Tibial nerve (tissue), 4 donors: ENCODE measurements at regions not wholly inside any gene's neighbourhood (a gene's known extent, or its start where the extent isn't known, plus 50 kb on each side); places are given as distances from the start of the nearest gene placed in this dataset.

Experiments
- DNase-seq, 2 donors: peaks; one replicate each; pipeline ENCODE4 v3.0.0-alpha.2; 2019; ENCODE audit warnings: low spot score in 2 of 2
- H3K27ac ChIP-seq, 4 donors: fragments of 200-600 bp; sonication (generic) in 3 of 4; one replicate each; pipeline ENCODE4 v1.5.1; 2017 to 2019; ENCODE audit warnings: mild to moderate bottlenecking in 1 of 4
- H3K27me3 ChIP-seq, 2 donors: fragments of 200-600 bp; sonication (generic) in 1 of 2; one replicate each; pipeline versions ENCODE4 v1.5.1 to v1.6.0; 2017 to 2019
- H3K36me3 ChIP-seq, 3 donors: fragments of 200-600 bp; sonication (generic); one replicate each; pipeline ENCODE4 v1.5.1; 2018 to 2019
- H3K4me1 ChIP-seq, 4 donors: fragments of 200-600 bp; sonication (generic) in 3 of 4; one replicate each; pipeline ENCODE4 v1.5.1; 2017 to 2019
- H3K4me3 ChIP-seq, 4 donors: fragments of 200-600 bp; sonication (generic) in 3 of 4; one replicate each; pipeline ENCODE4 v1.5.1; 2017 to 2019; ENCODE audit warnings: mild to moderate bottlenecking in 1 of 4, moderate library complexity in 1 of 4
- H3K9me3 ChIP-seq, 4 donors: fragments of 200-600 bp; sonication (generic) in 3 of 4; one replicate each; pipeline ENCODE4 v1.5.1; 2017 to 2019
- CTCF ChIP-seq, 5 experiments: fragments of 200-600 bp in 3 of 5; fragments of 450-650 bp in 2 of 5; sonication (generic) in 3 of 5; IDR thresholded peaks; one replicate each; pipeline ENCODE4 v1.5.1; 2016 to 2019; ENCODE audit warnings: antibody characterized with exemption in 5 of 5, mild to moderate bottlenecking in 3 of 5, moderate library complexity in 2 of 5
- EP300 ChIP-seq, 2 donors: sonication (generic); formaldehyde crosslinking; IDR thresholded peaks; one replicate each; pipeline ENCODE4 v1.6.1; 2017; ENCODE audit warnings: antibody characterized with exemption in 2 of 2, mild to moderate bottlenecking in 1 of 2
- POLR2A ChIP-seq, 2 donors: fragments of 450-650 bp; IDR thresholded peaks; one replicate each; pipeline ENCODE4 v1.6.1; 2017; ENCODE audit warnings: antibody characterized with exemption in 2 of 2, mild to moderate bottlenecking in 2 of 2, moderate library complexity in 2 of 2
- WGBS, 2 donors: methylation state at CpG; one replicate each; pipeline ENCODE4 v1.1.5; 2018; 5-methylcytosine and 5-hydroxymethylcytosine counted together

DNA sequence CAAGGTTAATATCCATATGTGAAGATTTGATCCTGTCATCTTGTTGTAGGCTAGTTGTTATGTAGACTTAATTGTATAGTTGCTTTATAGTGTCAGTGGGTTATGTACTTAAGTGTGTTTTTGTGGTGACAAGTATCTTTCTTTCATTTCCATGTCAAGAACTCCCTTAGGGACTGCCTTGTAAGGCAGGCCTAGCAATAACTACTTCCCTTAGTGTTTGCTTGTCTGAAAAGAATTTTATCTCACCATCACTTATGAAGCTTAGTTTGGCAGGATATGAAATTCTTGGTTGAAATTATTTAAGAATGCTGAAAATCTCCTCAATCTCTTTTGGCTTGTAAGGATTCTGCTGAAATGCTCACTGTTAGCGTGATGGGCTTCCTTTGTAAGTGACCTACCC is 467.6 kb downstream of the CDH2 start:
- Histone ChIP-seq H3K9me3 (peaks cover 0 to 11% (median 4%) of the 10 kb centered on the region in 4 donors), H3K27ac (no peak overlapping the region), H3K4me1 (peaks cover 0 to 5% (median 0%) of the 10 kb centered on the region in 4 donors), H3K27me3 (no peaks in the 10 kb centered on the region), H3K36me3 (no peaks in the 10 kb centered on the region), H3K4me3 (no peak overlapping the region)
- TF ChIP-seq EP300 (IDR thresholded peaks at IDR 0.05) = no peak
- no peak for TF ChIP-seq POLR2A (IDR thresholded peaks at IDR 0.05)
- TF ChIP-seq CTCF (IDR thresholded peaks at IDR 0.05) = no peak
- 87 to 89% methylated on average over 1 of the region's 1 CpG for WGBS, 2 donors
- DNase-seq = no peak

- Histone ChIP-seq H3K9me3 (peaks cover 0 to 11% (median 4%) of the 10 kb centered on the region in 4 donors), H3K4me3 (no peak overlapping the region), H3K36me3 (no peaks in the 10 kb centered on the region), H3K4me1 (no peaks in the 10 kb centered on the region), H3K27ac (no peak overlapping the region), H3K27me3 (no peaks in the 10 kb centered on the region)
- no peak for DNase-seq
- 95 to 96% methylated on average over 1 of the region's 1 CpG for WGBS, 2 donors
- TF ChIP-seq EP300 (IDR thresholded peaks at IDR 0.05) = no peak
Measured at GRCh38 chr18:27707201-27707600, 469.7 kb downstream of the CDH2 start.

- WGBS, 2 donors = 29 to 37% methylated on average over 3 of the region's 3 CpGs
- Histone ChIP-seq H3K27ac (no peak overlapping the region), H3K9me3 (peaks cover 0 to 8% (median 4%) of the 10 kb centered on the region in 4 donors), H3K4me3 (no peak overlapping the region), H3K27me3 (no peaks in the 10 kb centered on the region), H3K4me1 (no peaks in the 10 kb centered on the region), H3K36me3 (no peaks in the 10 kb centered on the region)
- no peak for DNase-seq
- no peak for TF ChIP-seq CTCF (IDR thresholded peaks at IDR 0.05)
- no peak for TF ChIP-seq EP300 (IDR thresholded peaks at IDR 0.05)
- TF ChIP-seq POLR2A (IDR thresholded peaks at IDR 0.05) = no peak
Measured at GRCh38 chr18:27704736-27705361, 472.1 kb downstream of the CDH2 start.

- TF ChIP-seq CTCF (IDR thresholded peaks at IDR 0.05) (no peak), EP300 (IDR thresholded peaks at IDR 0.05) (no peak), POLR2A (IDR thresholded peaks at IDR 0.05) (no peak)
- WGBS, 2 donors = 71 to 73% methylated on average over 3 of the region's 3 CpGs
Measured at GRCh38 chr18:27699137-27699536, 477.8 kb downstream of the CDH2 start.

DNA sequence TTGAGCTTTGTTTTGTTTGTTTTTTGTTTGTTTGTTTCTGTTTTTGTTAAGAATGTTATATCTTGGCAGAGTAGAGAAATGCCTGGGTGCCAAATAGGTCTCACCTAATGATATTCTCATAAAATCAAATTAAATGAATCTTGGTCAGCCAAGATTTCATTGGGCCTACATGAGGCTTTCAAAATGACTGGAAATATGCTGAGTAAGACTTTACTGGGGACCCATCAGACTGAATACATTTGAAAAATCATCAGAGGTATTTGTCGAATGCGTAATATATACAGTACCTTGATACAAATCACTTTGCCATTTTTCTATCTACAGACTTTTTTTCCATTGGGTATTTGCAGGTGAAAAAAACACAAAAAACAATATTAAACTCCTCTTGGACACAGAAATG is 480.8 kb downstream of the CDH2 start:
- 95% methylated on average over 2 of the region's 2 CpGs for WGBS, 2 donors
- Histone ChIP-seq H3K4me1 (no peaks in the 10 kb centered on the region), H3K27me3 (no peaks in the 10 kb centered on the region), H3K9me3 (no peaks in the 10 kb centered on the region), H3K36me3 (no peaks in the 10 kb centered on the region), H3K4me3 (no peak overlapping the region), H3K27ac (no peak overlapping the region)
- DNase-seq = no peak
- TF ChIP-seq POLR2A (IDR thresholded peaks at IDR 0.05) = no peak
- no peak for TF ChIP-seq EP300 (IDR thresholded peaks at IDR 0.05)
- TF ChIP-seq CTCF (IDR thresholded peaks at IDR 0.05) = no peak

More at GRCh38 chr18:27699137-27699536, 477.8 kb downstream of the CDH2 start:
- Histone ChIP-seq H3K27ac (no peak overlapping the region), H3K27me3 (no peaks in the 10 kb centered on the region), H3K4me3 (no peak overlapping the region), H3K36me3 (no peaks in the 10 kb centered on the region), H3K9me3 (no peaks in the 10 kb centered on the region), H3K4me1 (no peaks in the 10 kb centered on the region)
- no peak for DNase-seq
